NCI-H2107 treated with DMSO at 0.1 percent for 48 hours (cell line): ENCODE measurements at regions not wholly inside any gene's neighbourhood (a gene's known extent, or its start where the extent isn't known, plus 50 kb on each side); places are given as distances from the start of the nearest gene placed in this dataset.
A peak's percentile ranks its signal among the peaks of the same experiment; 100 is the strongest.

Experiments
- DNase-seq: peaks from one replicate; lab custom pipeline; 2025; ENCODE audit not compliant: unreplicated experiment; lab: John Stamatoyannopoulos, UW

- DNase-seq, result no peak
Measured at GRCh38 chr11:19345848-19346681, 105.3 kb upstream of the E2F8 start.

GRCh38 chr11:19345519-19345847, 104.7 kb upstream of the E2F8 start:
- DNase-seq, result no peak

GRCh38 chr11:19344661-19345518, 104.1 kb upstream of the E2F8 start:
- peak; percentile 9 for DNase-seq

- DNase-seq, result no peak
Measured at GRCh38 chr11:19342036-19342435, 101.3 kb upstream of the E2F8 start.

GRCh38 chr11:19338375-19338774, 97.6 kb upstream of the E2F8 start:
- no peak for DNase-seq

GRCh38 chr11:19337779-19338178, 97.0 kb upstream of the E2F8 start:
- DNase-seq, result no peak

- DNase-seq, result no peak
Measured at GRCh38 chr11:19336331-19336730, 95.6 kb upstream of the E2F8 start.

- DNase-seq, result no peak
Measured at GRCh38 chr11:19332476-19332875, 91.7 kb upstream of the E2F8 start.

- no peak for DNase-seq
Measured at GRCh38 chr11:19330416-19330815, 89.7 kb upstream of the E2F8 start.

- no peak for DNase-seq
Measured at GRCh38 chr11:19329970-19330369, 89.2 kb upstream of the E2F8 start.

- no peak for DNase-seq
Measured at GRCh38 chr11:19328586-19329311, 88.0 kb upstream of the E2F8 start.

- DNase-seq, result no peak
Measured at GRCh38 chr11:19327280-19327679, 86.5 kb upstream of the E2F8 start.

GRCh38 chr11:19326499-19326898, 85.8 kb upstream of the E2F8 start:
- DNase-seq, result no peak

- DNase-seq, result no peak
Measured at GRCh38 chr11:19323502-19323901, 82.8 kb upstream of the E2F8 start.

GRCh38 chr11:19321351-19321750, 80.6 kb upstream of the E2F8 start:
- DNase-seq, result no peak

- DNase-seq, result no peak
Measured at GRCh38 chr11:19320827-19321226, 80.1 kb upstream of the E2F8 start.

- DNase-seq, result no peak
Measured at GRCh38 chr11:19316434-19316833, 75.7 kb upstream of the E2F8 start.

- no peak for DNase-seq
Measured at GRCh38 chr11:19315511-19315910, 74.8 kb upstream of the E2F8 start.

GRCh38 chr11:19313140-19313539, 72.4 kb upstream of the E2F8 start:
- no peak for DNase-seq

- DNase-seq, result peak; percentile 36
Measured at GRCh38 chr11:19311308-19312030, 70.7 kb upstream of the E2F8 start.

GRCh38 chr11:19307498-19307897, 66.8 kb upstream of the E2F8 start:
- DNase-seq, result no peak
